HG02571 (cell line): ENCODE measurements at regions not wholly inside any gene's neighbourhood (a gene's known extent, or its start where the extent isn't known, plus 50 kb on each side); places are given as distances from the start of the nearest gene placed in this dataset.

Experiments used
- ATAC-seq: cut with Tn5 transposase; IDR thresholded peaks from one replicate; pipeline ENCODE4 v1.9.1; 2021; ENCODE audit warnings: mild to moderate bottlenecking, moderate library complexity; ENCODE audit not compliant: unreplicated experiment

- ATAC-seq: no peak
Observed at GRCh38 chr16:80025236-80025635, 424.7 kb upstream of the MAF start.

GRCh38 chr16:80024443-80024842 lies 423.9 kb upstream of the MAF start:
- no peak for ATAC-seq

- ATAC-seq: no peak
Observed at GRCh38 chr16:80023865-80024264, 423.3 kb upstream of the MAF start.

- ATAC-seq: no peak
Observed at GRCh38 chr16:80019395-80019794, 418.9 kb upstream of the MAF start.

- ATAC-seq: no peak
Observed at GRCh38 chr16:80018466-80018865, 417.9 kb upstream of the MAF start.

GRCh38 chr16:80016731-80017326 lies 416.3 kb upstream of the MAF start:
- ATAC-seq: no peak

- ATAC-seq: no peak
Observed at GRCh38 chr16:80015566-80015965, 415.0 kb upstream of the MAF start.

- ATAC-seq: no peak
Observed at GRCh38 chr16:80014241-80014939, 413.9 kb upstream of the MAF start.

GRCh38 chr16:80012586-80012985 lies 412.0 kb upstream of the MAF start:
- ATAC-seq: no peak

GRCh38 chr16:80009971-80010659 lies 409.6 kb upstream of the MAF start:
- no peak for ATAC-seq

- ATAC-seq: no peak
Observed at GRCh38 chr16:80008857-80009256, 408.3 kb upstream of the MAF start.

- ATAC-seq: no peak
Observed at GRCh38 chr16:80007231-80007630, 406.7 kb upstream of the MAF start.

- ATAC-seq: no peak
Observed at GRCh38 chr16:80006241-80007215, 406.0 kb upstream of the MAF start.

GRCh38 chr16:80004113-80004512 lies 403.6 kb upstream of the MAF start:
- ATAC-seq: no peak

- ATAC-seq: no peak
Observed at GRCh38 chr16:80002261-80002660, 401.7 kb upstream of the MAF start.

GRCh38 chr16:79998143-79998542 lies 397.6 kb upstream of the MAF start:
- no peak for ATAC-seq

GRCh38 chr16:79997257-79997656 lies 396.7 kb upstream of the MAF start:
- ATAC-seq: no peak

- ATAC-seq: no peak
Observed at GRCh38 chr16:79996321-79996720, 395.8 kb upstream of the MAF start.

GRCh38 chr16:79995315-79995714 lies 394.8 kb upstream of the MAF start:
- ATAC-seq: no peak

- no peak for ATAC-seq
Observed at GRCh38 chr16:79994418-79994817, 393.9 kb upstream of the MAF start.

- ATAC-seq: no peak
Observed at GRCh38 chr16:79993629-79994209, 393.2 kb upstream of the MAF start.
